Testis (tissue), 2 donors: ENCODE measurements at regions not wholly inside any gene's neighbourhood (a gene's known extent, or its start where the extent isn't known, plus 50 kb on each side); places are given as distances from the start of the nearest gene placed in this dataset.
A peak's percentile ranks its signal among the peaks of the same experiment; 100 is the strongest.

Experiments
- DNase-seq: peaks from one replicate; pipeline ENCODE4 v3.0.0-alpha.2; 2019
- H3K27ac ChIP-seq, 2 donors: fragments of 200-600 bp; sonication (generic); one replicate each; pipeline ENCODE4 v1.5.1; 2019
- H3K27me3 ChIP-seq: fragments of 200-600 bp; sonication (generic); one replicate; pipeline ENCODE4 v1.5.1; 2019
- H3K36me3 ChIP-seq: fragments of 200-600 bp; sonication (generic); one replicate; pipeline ENCODE4 v1.5.1; 2017; ENCODE audit warnings: low read depth; ENCODE audit errors: missing control alignments
- H3K4me1 ChIP-seq: fragments of 200-600 bp; sonication (generic); one replicate; pipeline ENCODE4 v1.5.1; 2019
- H3K4me3 ChIP-seq, 2 donors: fragments of 200-600 bp; sonication (generic); one replicate each; pipeline ENCODE4 v1.5.1; 2017 to 2019
- H3K9me3 ChIP-seq: fragments of 200-600 bp; sonication (generic); one replicate; pipeline ENCODE4 v1.5.1; 2017
- POLR2A ChIP-seq: fragments of 450-650 bp; IDR thresholded peaks from one replicate; pipeline ENCODE4 v1.6.1; 2017; ENCODE audit warnings: antibody characterized with exemption, mild to moderate bottlenecking, moderate library complexity
- WGBS, 2 donors: methylation state at CpG; one replicate each; pipeline ENCODE4 v1.1.5; 2018; 5-methylcytosine and 5-hydroxymethylcytosine counted together
- intact Hi-C: fragments of 100-400 bp; cut with DNase I; formaldehyde crosslinking; loops from one replicate; pipeline ENCODE4 v1.15.1; 2023; ENCODE audit warnings: low total_unique reads
- TF ChIP-seq, protein P1 (sequence below), 3 experiments: fragments of 450-650 bp in 2 of 3; fragments of 200-600 bp in 1 of 3; sonication (generic) in 1 of 3; IDR thresholded peaks; one replicate each; pipeline ENCODE4 v1.5.1; 2016 to 2019; ENCODE audit warnings: antibody characterized with exemption in 3 of 3, mild to moderate bottlenecking in 2 of 3, moderate library complexity in 1 of 3

DNA sequence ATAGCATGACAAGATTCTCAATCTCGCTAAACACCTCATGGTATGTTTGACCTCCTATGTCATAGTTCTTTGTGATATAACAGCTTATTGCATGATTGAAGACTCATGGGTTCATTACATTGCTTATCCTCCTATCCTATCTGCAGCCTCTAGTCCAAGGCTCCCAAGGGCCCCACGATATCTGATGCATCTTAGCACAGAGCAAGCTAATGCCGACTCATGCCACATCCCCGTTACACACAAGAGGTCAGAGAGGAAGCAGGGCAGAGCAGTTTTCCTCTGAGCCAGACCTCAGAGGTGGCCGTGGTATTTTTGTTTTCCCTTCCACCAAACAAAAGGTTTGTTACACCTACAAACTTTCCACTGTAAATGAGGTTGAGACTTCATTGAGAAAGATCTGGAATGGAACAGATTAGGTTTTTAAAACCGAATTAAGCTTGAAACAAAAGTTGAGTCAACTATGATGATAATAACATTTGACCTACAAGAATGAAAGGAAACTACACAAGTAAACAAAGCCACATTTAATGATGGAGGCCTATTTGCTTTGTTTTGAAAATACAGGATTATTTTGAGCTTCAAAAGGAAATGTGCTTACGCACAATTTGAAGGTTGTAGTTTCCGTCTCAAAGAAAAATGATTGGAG is 133.9 kb upstream of the MYLIP start:
- Histone ChIP-seq H3K27ac (peak overlapping the region in 1 of 2 donors; percentile 47), H3K4me3 (no peak overlapping the region)

DNA sequence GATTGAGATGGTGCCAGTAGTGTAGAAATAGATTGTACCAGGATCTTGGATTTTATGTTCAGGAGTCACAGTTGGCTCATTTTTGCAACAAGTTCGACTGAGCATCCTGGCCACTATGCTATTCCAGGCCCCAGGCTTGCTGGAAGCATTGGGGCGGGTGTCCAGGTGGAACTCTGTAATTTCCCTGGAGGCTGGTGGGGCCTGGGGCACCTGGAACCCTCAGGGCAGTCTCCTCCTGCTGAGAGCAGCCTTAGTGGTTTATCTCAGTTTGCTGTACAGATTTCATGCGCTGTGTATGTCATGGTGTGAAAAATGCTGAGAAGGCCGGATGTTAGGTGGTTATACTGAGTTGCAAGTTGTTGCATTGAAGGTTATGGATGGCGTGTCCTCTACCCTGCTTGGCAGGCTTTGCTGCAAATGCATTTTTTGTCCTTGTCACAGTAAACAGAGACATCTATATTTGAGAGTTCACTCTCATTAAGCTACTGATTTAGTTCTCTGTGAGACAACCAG is 135.1 kb upstream of the MYLIP start:
- no peak overlapping the region for H3K27ac ChIP-seq
- WGBS, 2 donors, result 95 to 97% methylated on average over 3 to 5 of the region's 5 CpGs
- no peak for DNase-seq
- H3K36me3 ChIP-seq, result no peaks in the 10 kb centered on the region
- no peaks in the 10 kb centered on the region for H3K9me3 ChIP-seq
- TF ChIP-seq, protein P1, sequence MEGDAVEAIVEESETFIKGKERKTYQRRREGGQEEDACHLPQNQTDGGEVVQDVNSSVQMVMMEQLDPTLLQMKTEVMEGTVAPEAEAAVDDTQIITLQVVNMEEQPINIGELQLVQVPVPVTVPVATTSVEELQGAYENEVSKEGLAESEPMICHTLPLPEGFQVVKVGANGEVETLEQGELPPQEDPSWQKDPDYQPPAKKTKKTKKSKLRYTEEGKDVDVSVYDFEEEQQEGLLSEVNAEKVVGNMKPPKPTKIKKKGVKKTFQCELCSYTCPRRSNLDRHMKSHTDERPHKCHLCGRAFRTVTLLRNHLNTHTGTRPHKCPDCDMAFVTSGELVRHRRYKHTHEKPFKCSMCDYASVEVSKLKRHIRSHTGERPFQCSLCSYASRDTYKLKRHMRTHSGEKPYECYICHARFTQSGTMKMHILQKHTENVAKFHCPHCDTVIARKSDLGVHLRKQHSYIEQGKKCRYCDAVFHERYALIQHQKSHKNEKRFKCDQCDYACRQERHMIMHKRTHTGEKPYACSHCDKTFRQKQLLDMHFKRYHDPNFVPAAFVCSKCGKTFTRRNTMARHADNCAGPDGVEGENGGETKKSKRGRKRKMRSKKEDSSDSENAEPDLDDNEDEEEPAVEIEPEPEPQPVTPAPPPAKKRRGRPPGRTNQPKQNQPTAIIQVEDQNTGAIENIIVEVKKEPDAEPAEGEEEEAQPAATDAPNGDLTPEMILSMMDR (IDR thresholded peaks at IDR 0.05), result no peak
- no peak for TF ChIP-seq POLR2A
- intact Hi-C loops, result no loop called here
- H3K4me3 ChIP-seq, result no peak overlapping the region
- H3K4me1 ChIP-seq, result peaks cover 13% of the 10 kb centered on the region
- H3K27me3 ChIP-seq, result no peaks in the 10 kb centered on the region

More for the DNA sequence above, 133.9 kb upstream of the MYLIP start:
- TF ChIP-seq, protein P1 (IDR thresholded peaks at IDR 0.05), result no peak
- no peak for TF ChIP-seq POLR2A
- Histone ChIP-seq H3K9me3 (no peaks in the 10 kb centered on the region), H3K36me3 (no peaks in the 10 kb centered on the region), H3K27me3 (no peaks in the 10 kb centered on the region), H3K4me1 (peaks cover 13% of the 10 kb centered on the region)
- DNase-seq, result no peak
- 50 to 54% methylated on average over 7 to 8 of the region's 8 CpGs for WGBS, 2 donors
- intact Hi-C loops, result no loop called here

DNA sequence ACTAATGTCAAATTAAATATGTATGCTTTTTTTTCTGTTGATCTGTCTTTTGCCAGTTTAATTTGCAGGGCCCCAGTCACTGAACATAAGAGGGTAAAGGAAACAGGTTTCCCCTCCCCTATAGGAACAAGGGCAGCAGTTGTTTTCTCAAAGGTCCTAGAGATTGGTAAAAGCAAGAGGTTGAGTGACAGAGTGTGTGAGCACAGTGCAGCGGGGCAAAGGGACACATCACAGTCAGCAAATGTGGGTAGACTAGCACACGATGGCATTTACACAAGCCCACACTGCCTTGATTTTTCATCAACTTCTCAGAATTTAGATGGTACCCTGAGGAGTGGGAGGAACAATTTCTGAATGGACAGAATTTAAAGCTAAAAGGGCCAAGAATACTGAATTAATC is 138.7 kb upstream of the MYLIP start:
- no peaks in the 10 kb centered on the region for H3K36me3 ChIP-seq
- H3K27ac ChIP-seq, result no peak overlapping the region
- no peak overlapping the region for H3K4me3 ChIP-seq
- DNase-seq, result no peak
- intact Hi-C loops, result no loop called here
- TF ChIP-seq, protein P1 (IDR thresholded peaks at IDR 0.05), result no peak
- TF ChIP-seq POLR2A, result no peak
- no peaks in the 10 kb centered on the region for H3K9me3 ChIP-seq
- 91 to 94% methylated on average over 2 of the region's 2 CpGs for WGBS, 2 donors
- H3K4me1 ChIP-seq, result peaks cover 6% of the 10 kb centered on the region
- H3K27me3 ChIP-seq, result no peaks in the 10 kb centered on the region

DNA sequence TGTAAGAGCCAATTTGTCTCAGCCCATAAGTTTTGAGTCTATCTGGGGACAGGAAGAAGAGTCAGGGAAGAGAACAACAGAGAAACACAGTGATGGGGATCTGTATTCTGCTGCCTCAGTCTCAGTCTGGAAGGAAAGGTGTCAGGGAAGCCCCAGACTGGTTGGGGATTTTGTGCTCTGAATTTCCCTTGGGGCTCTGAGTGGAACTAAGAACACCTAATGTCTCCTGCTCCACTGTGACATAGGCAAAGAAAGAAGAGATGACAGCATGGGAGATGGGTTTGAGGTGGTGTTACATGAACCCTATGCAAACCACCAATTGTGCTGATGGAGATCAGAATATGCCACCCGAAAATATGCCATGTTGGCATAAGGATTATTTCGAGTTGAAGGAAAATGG is 139.5 kb upstream of the MYLIP start:
- WGBS, 2 donors, result 92% methylated on average over 2 of the region's 2 CpGs
- Histone ChIP-seq H3K27me3 (no peaks in the 10 kb centered on the region), H3K36me3 (no peaks in the 10 kb centered on the region), H3K27ac (no peak overlapping the region), H3K4me1 (no peaks in the 10 kb centered on the region), H3K4me3 (no peak overlapping the region), H3K9me3 (no peaks in the 10 kb centered on the region)
- intact Hi-C loops, result no loop called here
- TF ChIP-seq, protein P1 (IDR thresholded peaks at IDR 0.05), result no peak
- TF ChIP-seq POLR2A, result no peak
- DNase-seq, result no peak

DNA sequence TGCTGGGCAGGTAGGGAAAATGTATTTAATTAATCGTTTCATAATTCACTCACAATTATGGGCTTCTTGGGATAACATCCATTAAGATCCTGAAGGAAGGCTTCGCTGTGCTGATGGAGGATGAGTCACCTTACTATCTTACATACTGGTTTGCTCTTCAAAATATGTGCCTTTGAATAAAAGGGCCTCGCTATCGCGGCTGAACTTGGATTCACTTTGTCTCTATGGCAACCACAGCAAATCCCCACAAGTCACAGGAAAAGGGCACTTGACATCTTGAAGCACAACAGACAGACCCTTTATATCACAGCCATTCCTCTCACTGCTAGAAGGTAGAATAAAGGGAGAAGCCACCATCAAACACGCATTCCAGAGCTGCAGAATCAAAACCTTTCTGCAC is 141.3 kb upstream of the MYLIP start:
- H3K4me3 ChIP-seq, result no peak overlapping the region
- DNase-seq, result no peak
- no peaks in the 10 kb centered on the region for H3K36me3 ChIP-seq
- no peak overlapping the region for H3K27ac ChIP-seq
- TF ChIP-seq POLR2A, result no peak
- TF ChIP-seq, protein P1 (IDR thresholded peaks at IDR 0.05), result no peak
- 61 to 63% methylated on average over 6 of the region's 6 CpGs for WGBS, 2 donors
- no peaks in the 10 kb centered on the region for H3K27me3 ChIP-seq
- H3K4me1 ChIP-seq, result no peaks in the 10 kb centered on the region
- intact Hi-C loops, result no loop called here
- no peaks in the 10 kb centered on the region for H3K9me3 ChIP-seq
